ENCODE measurements at regions not wholly inside any gene's neighbourhood (a gene's known extent, or its start where the extent isn't known, plus 50 kb on each side); places are given as distances from the start of the nearest gene placed in this dataset.

- H4K8ac ChIP-seq (ENCODE audit: low read depth in 2 of 2, low read length in 2 of 2), result peak overlapping the region in 1 of 2 experiments; percentile 12; a peak in 1 of 4 replicates
- H4K20me1 ChIP-seq (ENCODE audit: insufficient read depth, low read length), result no peaks in the 10 kb centered on the region
- peak overlapping the region; percentile 24; the same call in 1 of the 2 replicates for H2BK120ac ChIP-seq (ENCODE audit: low read depth, low read length)
- in situ Hi-C loops (cut with MboI; ENCODE audit: low sequenced_read_pairs) (no loop called here), intact Hi-C loops (cut with micrococcal nuclease) (no loop called here), dilution Hi-C loops (cut with HindIII; ENCODE audit: low sequenced_read_pairs, unreplicated experiment) (no loop called here)
- no peak overlapping the region for H2AFZ ChIP-seq (replicated peaks; ENCODE audit: low read length, poor library complexity)
- no peak overlapping the region for H2BK5ac ChIP-seq (ENCODE audit: low read depth, low read length, poor library complexity, severe bottlenecking)
- no peaks in the 10 kb centered on the region for H3K79me1 ChIP-seq (ENCODE audit: low read depth in 1 of 2, low read length in 2 of 2)
- H3K4ac ChIP-seq (ENCODE audit: low read depth, low read length), result peak overlapping the region; percentile 14; the same call in 1 of the 2 replicates
- H2AK9ac ChIP-seq (replicated peaks; ENCODE audit: low read depth, low read length, poor library complexity), result no peak overlapping the region
- H3K4me2 ChIP-seq (ENCODE audit: low read depth, low read length), result no peak overlapping the region
- ATAC-seq (ENCODE audit: low read depth) (peak; percentile 17; the same call in 1 of the 2 replicates), DNase-seq (peak; percentile 59)
- no peak for TF ChIP-seq FOS (IDR thresholded peaks at IDR 0.05; ENCODE audit: low read depth, low read length)
- H3K23ac ChIP-seq (ENCODE audit: low read depth, low read length), result no peak overlapping the region
- no peaks in the 10 kb centered on the region for H3K27me3 ChIP-seq (ENCODE audit: control insufficient read depth, insufficient read depth, low read length)
- H4K5ac ChIP-seq (ENCODE audit: low read depth, low read length), result no peak overlapping the region; the same call in 1 of the 2 replicates
- BruUV-seq (replicated peaks), result no TSS peak
- peaks cover 3% of the 10 kb centered on the region for H3K9me3 ChIP-seq (ENCODE audit: control insufficient read depth, insufficient read depth, low read length)
- H2AK5ac ChIP-seq (ENCODE audit: low read depth, low read length), result no peak overlapping the region
- no peak overlapping the region for H3K18ac ChIP-seq (ENCODE audit: low read depth, low read length)
- H3K56ac ChIP-seq (ENCODE audit: extremely low read depth, insufficient read depth, low read length), result no peak overlapping the region
- 0 out of 3 replicates have a peak overlapping the region, but pooled peaks have one; percentile 20 for H2BK15ac ChIP-seq (ENCODE audit: low read depth, low read length)
- H3K36me3 ChIP-seq (ENCODE audit: control insufficient read depth, insufficient read depth, low read length), result no peaks in the 10 kb centered on the region
- CTCF ChIA-PET, result interaction anchor here (0.5 to 1.4 kb wide), 2 partner anchors 14 to 254 kb away, joined by 3 to 4 read pairs; no protein-coding TSS in a partner anchor
- H2BK20ac ChIP-seq (ENCODE audit: low read depth, low read length), result peak overlapping the region; percentile 8; the same call in 1 of the 2 replicates
- H3K4me3 ChIP-seq (ENCODE audit: insufficient read depth, low read depth, low read length), result no peak overlapping the region
- H3K9me1 ChIP-seq (ENCODE audit: insufficient read depth, low read length), result no peaks in the 10 kb centered on the region; the same call in 1 of the 2 replicates
- no peak overlapping the region for H3K14ac ChIP-seq (replicated peaks; ENCODE audit: low read depth, low read length)
- peak overlapping the region; percentile 5; the same call in 1 of the 2 replicates for H4K91ac ChIP-seq (ENCODE audit: insufficient read depth, low read depth, low read length)
- no peak overlapping the region for H3K27ac ChIP-seq (ENCODE audit: insufficient read depth, low read length)
- POLR2A ChIA-PET (ENCODE audit: unreplicated experiment), result interaction anchor here (0.6 to 1.2 kb wide), 2 partner anchors 10 to 20 kb away, joined by 3 to 8 read pairs; no protein-coding TSS in a partner anchor
- H3K4me1 ChIP-seq (ENCODE audit: control insufficient read depth, insufficient read depth, low read length), result peaks cover 1% of the 10 kb centered on the region; the same call in 1 of the 2 replicates
- H3K9ac ChIP-seq (ENCODE audit: low read depth, low read length), result no peak overlapping the region
- no CpG with 5 or more reads among the region's 3 CpGs for WGBS, 2 experiments (ENCODE audit: extremely low coverage in 2 of 2, insufficient read length in 1 of 2)
Observed at GRCh38 chr16:51900221-51900780, 646.6 kb downstream of the TOX3 start.

Data from IMR-90 (cell line).